ENCODE measurements at regions not wholly inside any gene's neighbourhood (a gene's known extent, or its start where the extent isn't known, plus 50 kb on each side); places are given as distances from the start of the nearest gene placed in this dataset.

DNA sequence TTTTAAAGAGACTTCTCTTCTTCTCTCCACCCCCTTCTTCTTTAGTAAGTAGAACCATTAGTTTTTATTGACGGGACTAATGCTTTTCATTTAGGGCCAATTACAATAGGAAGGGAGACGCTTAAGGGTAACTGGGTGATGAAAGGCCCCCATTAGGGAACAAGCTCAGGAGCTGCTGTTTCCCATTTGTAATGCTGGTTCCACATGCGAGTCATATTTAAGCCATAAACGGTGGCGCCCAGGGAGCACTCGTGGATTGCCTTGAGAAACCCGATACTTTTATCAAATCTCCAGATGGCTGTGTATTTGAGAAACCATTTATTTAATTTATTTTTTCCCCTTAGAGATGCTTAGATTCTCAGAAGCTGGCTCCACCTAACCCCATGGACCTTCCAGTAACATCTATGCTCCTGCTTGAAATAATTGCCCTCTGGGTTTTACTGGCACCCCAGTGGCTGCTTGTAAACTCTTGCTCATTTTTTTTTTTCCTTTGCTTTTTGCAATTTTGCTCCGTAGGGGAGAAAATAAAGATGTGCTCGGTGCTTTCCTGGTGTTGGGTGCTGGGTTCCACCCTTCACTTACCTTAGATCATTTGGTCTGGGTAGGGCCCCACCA is 124.2 kb upstream of the MSX1 start:
- peak; percentile 47 for DNase-seq

- DNase-seq = peak; percentile 48
These were observed 125.0 kb upstream of the MSX1 start for GRCh38 chr4:4734425-4734824.

GRCh38 chr4:4733663-4734062 is 125.8 kb upstream of the MSX1 start:
- DNase-seq = no peak

DNA sequence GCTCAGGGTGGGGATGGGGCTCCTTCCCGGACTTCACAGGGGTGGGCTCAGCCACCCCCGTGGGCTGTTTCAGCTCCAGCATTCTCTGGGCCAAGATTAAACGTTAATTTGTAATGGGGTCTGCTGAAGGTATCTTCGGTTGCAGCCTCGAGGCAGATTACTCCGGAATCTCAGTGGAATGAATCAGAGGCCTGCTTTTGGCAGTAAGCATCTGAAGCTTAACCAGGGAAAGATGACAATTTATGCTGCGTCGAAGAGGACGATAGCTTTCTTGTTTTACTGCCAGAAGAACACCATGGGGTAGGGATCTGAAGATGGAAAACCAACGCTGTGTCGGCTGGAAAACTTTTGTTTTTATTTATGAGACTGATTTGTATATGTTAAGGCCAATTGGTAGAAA is 129.2 kb upstream of the MSX1 start:
- DNase-seq = no peak

DNA sequence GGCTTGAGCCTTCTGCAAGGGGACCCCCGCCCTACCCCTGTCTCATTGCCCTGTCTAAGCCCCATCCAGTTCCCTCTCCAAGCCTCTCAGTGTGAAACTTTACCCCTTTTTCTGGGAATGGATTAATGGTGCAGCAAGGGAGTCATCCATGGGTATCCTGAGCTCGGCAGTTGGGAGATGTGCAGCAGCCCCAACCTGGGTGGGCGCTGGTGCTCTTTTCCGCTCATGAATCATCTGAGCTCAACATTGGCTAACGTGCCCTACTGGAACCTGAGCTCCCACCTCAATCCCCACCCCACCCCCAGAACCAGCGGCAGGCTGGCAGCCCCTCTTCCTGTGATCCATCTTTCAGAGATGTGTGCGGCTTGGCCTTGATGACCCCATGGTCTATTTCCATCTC is 130.3 kb upstream of the MSX1 start:
- DNase-seq = no peak

DNA sequence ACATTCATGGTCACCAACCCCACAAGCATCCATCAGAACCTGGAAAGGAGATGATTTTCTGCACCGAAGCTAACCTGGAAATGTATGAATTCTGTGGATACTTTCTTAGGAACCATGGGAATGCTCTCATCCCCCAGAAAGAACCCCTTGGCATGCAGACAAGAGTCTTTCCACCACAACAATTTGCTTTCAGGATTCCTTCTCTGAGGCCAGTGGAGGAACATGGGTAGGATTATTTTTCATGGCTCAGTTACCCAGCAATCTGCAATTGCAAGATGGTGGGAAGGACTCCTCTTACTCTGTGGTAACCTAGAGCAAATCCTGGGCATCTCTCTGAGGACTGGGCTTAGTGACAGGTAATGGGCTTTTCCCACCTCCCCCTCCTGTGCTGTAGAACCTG is 131.9 kb upstream of the MSX1 start:
- DNase-seq = no peak

- peak; percentile 5 for DNase-seq
These were observed 133.4 kb upstream of the MSX1 start for GRCh38 chr4:4726051-4726450.

DNA sequence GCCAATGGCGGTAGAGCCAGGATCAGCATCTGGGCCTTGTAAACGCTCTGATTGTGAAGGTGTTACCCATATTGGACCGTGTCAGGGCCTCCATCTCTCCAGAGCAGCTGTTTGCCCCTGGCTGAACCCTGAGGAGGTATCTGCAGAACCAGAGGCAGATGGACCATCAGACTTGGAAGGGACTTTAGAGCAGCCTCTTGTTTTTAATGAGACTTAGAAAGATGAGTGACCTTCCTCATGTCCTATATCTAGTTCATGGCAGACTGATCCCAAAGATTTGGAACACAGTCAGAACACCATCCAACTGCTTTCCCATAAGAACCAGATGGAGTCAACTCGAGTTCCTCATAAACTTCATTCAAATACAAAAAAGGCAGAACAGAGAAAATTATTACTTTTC is 135.1 kb upstream of the MSX1 start:
- no peak for DNase-seq

GRCh38 chr4:4721636-4722035 is 137.8 kb upstream of the MSX1 start:
- DNase-seq = peak; percentile 92

GRCh38 chr4:4720646-4721045 is 138.8 kb upstream of the MSX1 start:
- DNase-seq = peak; percentile 93

GRCh38 chr4:4719436-4719835 is 140.0 kb upstream of the MSX1 start:
- peak; percentile 53 for DNase-seq

DNA sequence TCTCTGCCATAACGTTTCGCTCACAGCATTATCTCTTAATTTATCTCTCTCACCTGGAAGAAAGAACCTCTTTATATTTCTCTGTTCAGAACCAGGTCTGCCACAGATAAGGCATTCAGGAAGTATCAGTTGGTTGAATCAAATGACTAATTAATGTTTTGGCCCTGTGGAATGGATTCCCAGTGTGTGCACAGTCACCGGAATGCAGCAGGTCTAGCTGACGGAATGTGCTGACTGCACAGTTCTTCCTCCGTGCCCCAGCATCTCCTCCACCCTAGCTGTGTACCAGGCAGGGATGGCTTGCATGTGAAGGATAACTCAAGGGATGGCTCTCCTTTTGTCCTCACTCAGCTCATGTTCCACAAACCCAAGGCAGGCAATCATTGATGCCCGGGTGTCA is 141.8 kb upstream of the MSX1 start:
- DNase-seq = no peak

- no peak for DNase-seq
These were observed 145.1 kb upstream of the MSX1 start for GRCh38 chr4:4714331-4714730.

DNA sequence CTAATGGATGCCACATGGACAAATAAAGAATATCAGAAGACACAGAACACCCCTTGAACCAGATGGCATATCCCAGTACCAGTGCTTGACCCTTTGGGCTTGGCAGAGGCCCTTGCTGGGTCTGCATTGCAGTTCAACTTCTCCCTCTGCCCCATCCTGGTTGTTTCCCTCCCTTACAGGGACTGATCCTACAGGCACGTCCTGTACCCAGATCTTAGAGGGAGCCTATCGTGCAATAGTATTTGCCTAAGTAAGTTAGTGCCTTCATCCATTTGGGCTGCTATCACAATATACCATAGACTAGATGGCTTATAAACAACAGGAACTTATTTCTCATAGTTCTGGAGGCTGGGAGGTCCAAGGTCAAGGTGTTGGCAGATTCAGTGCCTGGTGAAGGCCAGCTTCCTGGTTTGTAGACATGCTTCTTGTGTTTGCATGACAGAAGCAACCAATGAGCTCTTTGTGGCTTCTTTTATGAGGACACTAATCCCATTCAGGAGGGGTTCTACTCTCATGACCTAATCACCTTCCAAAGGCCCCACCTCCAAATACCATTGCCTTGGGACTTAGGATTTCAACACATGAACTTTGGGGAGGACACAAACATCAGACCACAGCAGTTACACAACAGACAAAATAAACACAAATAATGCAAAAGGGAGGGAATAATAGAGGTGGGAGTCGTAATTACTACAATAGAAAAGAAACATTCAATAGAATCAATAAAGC is 146.5 kb upstream of the MSX1 start:
- peak; percentile 65 for DNase-seq

GRCh38 chr4:4711902-4712301 is 147.6 kb upstream of the MSX1 start:
- no peak for DNase-seq

GRCh38 chr4:4709736-4710135 is 149.7 kb upstream of the MSX1 start:
- DNase-seq = no peak

- DNase-seq = no peak
These were observed 155.2 kb upstream of the MSX1 start for GRCh38 chr4:4704267-4704666.

- DNase-seq = no peak
These were observed 155.7 kb upstream of the STX18 start for GRCh38 chr4:4697584-4697983.

- peak; percentile 94 for DNase-seq
These were observed 154.7 kb upstream of the STX18 start for GRCh38 chr4:4696530-4696929.

DNA sequence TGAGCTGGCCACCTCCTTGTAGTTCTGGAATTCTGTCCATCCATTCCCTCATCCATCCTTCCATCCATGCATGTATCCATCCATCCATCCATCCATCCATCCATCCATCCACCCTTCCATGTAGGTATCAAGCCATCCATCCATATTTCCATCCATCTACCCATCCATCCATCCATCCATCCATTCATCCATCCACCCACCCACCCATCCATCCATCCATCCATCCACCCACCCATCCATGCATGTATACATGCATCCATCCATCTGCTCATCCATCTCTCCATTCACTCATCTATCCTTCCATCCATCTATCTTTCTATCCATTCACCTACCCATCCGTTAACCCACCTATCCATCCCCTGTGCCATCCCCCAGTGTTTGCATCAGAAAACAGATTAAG is 153.6 kb upstream of the STX18 start:
- DNase-seq = no peak

DNA sequence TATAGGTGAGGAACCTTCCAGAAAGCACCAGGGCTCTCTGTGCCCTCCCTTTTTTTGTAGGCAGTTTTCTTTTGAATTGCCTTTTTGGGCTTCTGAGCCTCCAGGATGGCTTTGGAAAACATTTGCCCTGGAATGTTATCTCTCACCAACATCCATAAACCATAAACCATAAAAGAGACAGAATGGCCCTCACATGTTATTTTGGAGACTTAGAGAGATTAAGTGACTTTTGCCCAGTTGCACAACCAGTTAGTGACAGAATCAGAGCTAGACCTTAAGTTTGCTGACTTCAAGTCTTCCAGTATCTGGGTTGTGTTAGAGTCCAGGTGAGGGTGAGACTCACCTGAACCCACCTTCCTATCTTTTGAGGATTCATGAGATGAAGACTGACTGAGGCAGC is 153.0 kb upstream of the STX18 start:
- DNase-seq = no peak

- DNase-seq = peak; percentile 23
These were observed 152.5 kb upstream of the STX18 start for GRCh38 chr4:4694296-4694772.

DNA sequence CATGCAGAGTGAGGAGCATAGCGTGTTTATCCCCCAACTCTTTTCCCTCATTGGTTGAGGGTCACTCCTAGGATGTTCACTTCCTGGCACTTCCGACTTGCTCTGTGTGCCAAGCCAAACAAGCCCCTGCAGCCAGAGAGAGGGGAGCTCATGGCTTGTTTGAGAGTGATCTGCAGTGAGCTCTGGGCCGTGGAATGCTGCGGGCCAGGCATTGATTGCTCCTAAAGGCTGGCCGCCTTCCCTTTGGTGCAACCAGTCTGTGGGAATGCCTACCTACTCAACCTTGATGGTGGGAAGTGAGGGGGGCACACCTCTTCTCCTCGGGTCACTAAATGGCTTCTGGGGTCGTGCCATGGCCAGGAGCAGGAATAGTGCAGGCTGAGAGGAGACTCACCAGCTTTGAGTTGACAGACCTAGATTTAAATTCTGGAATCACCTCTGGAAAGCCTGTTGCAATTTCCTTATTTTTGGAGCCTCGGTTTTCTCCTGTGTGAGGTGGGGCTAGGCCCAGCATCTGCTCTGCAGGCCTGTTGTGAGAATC is 152.0 kb upstream of the STX18 start:
- no peak for DNase-seq

DNA sequence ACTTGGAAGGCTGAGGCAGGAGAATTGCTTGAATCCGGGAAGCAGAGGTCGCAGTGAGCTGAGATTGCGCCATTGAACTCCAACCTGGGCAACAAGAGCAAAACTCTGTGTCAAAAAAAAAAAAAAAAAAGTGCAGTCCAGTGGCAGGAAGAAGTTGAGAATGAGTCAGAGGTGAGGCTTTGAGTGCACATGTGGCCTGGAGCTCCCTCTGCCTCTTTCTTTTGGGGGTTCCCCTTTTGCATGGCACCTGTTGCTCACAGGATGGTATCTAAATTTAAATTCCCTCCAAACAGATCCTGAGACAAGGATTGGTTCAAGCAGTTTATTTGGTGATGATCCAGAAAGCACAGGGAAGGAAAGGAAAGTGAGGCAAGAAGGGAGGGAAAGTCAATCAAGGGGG is 151.4 kb upstream of the STX18 start:
- DNase-seq = no peak

DNA sequence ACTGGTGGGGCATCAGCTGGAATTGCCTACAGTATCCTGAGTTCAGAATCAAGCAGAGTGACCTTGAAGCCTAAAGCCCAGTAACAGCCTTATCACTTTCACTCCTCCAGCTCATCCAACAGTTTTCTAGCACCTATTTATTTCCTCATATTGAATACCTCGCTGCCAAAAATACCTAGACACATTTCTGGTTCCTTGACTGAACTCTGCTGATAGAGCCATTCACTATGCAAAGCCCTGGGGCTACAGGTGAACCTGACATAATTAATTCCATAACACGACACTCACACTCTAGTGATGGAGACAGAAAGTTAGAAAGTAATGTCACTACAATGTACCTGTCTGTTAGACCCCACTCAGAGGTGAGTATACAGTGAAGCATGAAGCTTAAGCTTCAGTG is 149.0 kb upstream of the STX18 start:
- no peak for DNase-seq

Data from NCI-H82 (cell line).